Liver (tissue), 8 donors: ENCODE measurements at regions not wholly inside any gene's neighbourhood (a gene's known extent, or its start where the extent isn't known, plus 50 kb on each side); places are given as distances from the start of the nearest gene placed in this dataset.

Source experiments
- DNase-seq: peaks from one replicate; pipeline ENCODE4 v3.0.0-alpha.2; 2017; ENCODE audit warnings: low spot score
- H3K27ac ChIP-seq, 2 donors: one replicate each; pipeline ENCODE4 v1.7.0; 2013; ENCODE audit warnings: inconsistent platforms in 2 of 2, low read length in 2 of 2, control low read depth in 1 of 2, low read depth in 1 of 2, mild to moderate bottlenecking in 1 of 2
- H3K27me3 ChIP-seq, 4 donors: one replicate each; pipeline versions ENCODE4 v1.6.1 to v1.7.0; 2013; ENCODE audit warnings: low read length in 3 of 4, inconsistent platforms in 1 of 4, mild to moderate bottlenecking in 1 of 4, moderate library complexity in 1 of 4; ENCODE audit not compliant: control insufficient read depth in 4 of 4, insufficient read depth in 4 of 4
- H3K36me3 ChIP-seq, 4 donors: one replicate each; pipeline versions ENCODE4 v1.6.1 to v1.7.0; 2013; ENCODE audit warnings: low read length in 3 of 4, mild to moderate bottlenecking in 3 of 4, low read depth in 1 of 4, moderate library complexity in 1 of 4; ENCODE audit not compliant: control insufficient read depth in 4 of 4, insufficient read depth in 3 of 4
- H3K4me1 ChIP-seq, 4 donors: one replicate each; pipeline versions ENCODE4 v1.6.1 to v1.7.0; 2013; ENCODE audit warnings: low read length in 3 of 4, mild to moderate bottlenecking in 3 of 4, moderate library complexity in 1 of 4; ENCODE audit not compliant: control insufficient read depth in 4 of 4, insufficient read depth in 4 of 4
- H3K4me3 ChIP-seq, 3 donors: one replicate each; pipeline versions ENCODE4 v1.6.1 to v1.7.0; 2013; ENCODE audit warnings: low read length in 3 of 3, control low read depth in 1 of 3, low read depth in 1 of 3, mild to moderate bottlenecking in 1 of 3
- H3K9ac ChIP-seq, 2 donors: one replicate each; pipeline ENCODE4 v1.7.0; 2013; ENCODE audit warnings: low read length in 2 of 2, mild to moderate bottlenecking in 2 of 2, moderate library complexity in 2 of 2, control low read depth in 1 of 2, low read depth in 1 of 2
- H3K9me3 ChIP-seq, 4 donors: one replicate each; pipeline versions ENCODE4 v1.6.1 to v1.7.0; 2013; ENCODE audit warnings: low read length in 3 of 4; ENCODE audit not compliant: control insufficient read depth in 4 of 4
- EGR1 ChIP-seq, 2 donors: IDR thresholded peaks; 2 replicates each; pipeline ENCODE4 v1.6.1; 2016 to 2018; ENCODE audit warnings: antibody characterized with exemption in 2 of 2, low read depth in 2 of 2
- FOXA1 ChIP-seq: IDR thresholded peaks from 2 replicates; pipeline ENCODE4 v1.6.1; 2016; ENCODE audit warnings: antibody characterized with exemption
- FOXA2 ChIP-seq: IDR thresholded peaks from 2 replicates; pipeline ENCODE4 v1.6.1; 2016; ENCODE audit warnings: antibody characterized with exemption
- GABPA ChIP-seq, 2 donors: IDR thresholded peaks in 1 of 2; conservative IDR thresholded peaks in 1 of 2; 2 replicates each; pipeline ENCODE4 v1.6.1; 2016; ENCODE audit warnings: antibody characterized with exemption in 2 of 2, mild to moderate bottlenecking in 1 of 2, moderate library complexity in 1 of 2
- HNF4A ChIP-seq, 2 donors: conservative IDR thresholded peaks; 2 replicates each; pipeline ENCODE4 v1.6.1; 2016; ENCODE audit warnings: antibody characterized with exemption in 2 of 2, mild to moderate bottlenecking in 2 of 2
- HNF4G ChIP-seq: IDR thresholded peaks from 2 replicates; pipeline ENCODE4 v1.6.1; 2016; ENCODE audit warnings: antibody characterized with exemption
- JUND ChIP-seq, 2 donors: IDR thresholded peaks; 2 replicates each; pipeline ENCODE4 v1.6.1; 2016; ENCODE audit warnings: antibody characterized with exemption in 2 of 2
- RAD21 ChIP-seq, 2 donors: IDR thresholded peaks; 2 replicates each; pipeline ENCODE4 v1.6.1; 2016; ENCODE audit warnings: antibody characterized with exemption in 2 of 2, mild to moderate bottlenecking in 2 of 2
- RXRA ChIP-seq, 2 donors: IDR thresholded peaks; 2 replicates each; pipeline ENCODE4 v1.6.1; 2017 to 2018; ENCODE audit warnings: antibody characterized with exemption in 2 of 2, mild to moderate bottlenecking in 1 of 2
- SP1 ChIP-seq: IDR thresholded peaks from 2 replicates; pipeline ENCODE4 v1.6.1; 2018; ENCODE audit warnings: antibody characterized with exemption, mild to moderate bottlenecking
- TAF1 ChIP-seq: conservative IDR thresholded peaks from 2 replicates; pipeline ENCODE4 v1.6.1; 2016; ENCODE audit warnings: antibody characterized with exemption, mild to moderate bottlenecking
- YY1 ChIP-seq: IDR thresholded peaks from 2 replicates; pipeline ENCODE4 v1.6.1; 2016; ENCODE audit warnings: antibody characterized with exemption, mild to moderate bottlenecking
- WGBS: extraction: QIAGEN DNeasy Blood & Tissue Kit; methylation state at CpG from one replicate; pipeline ENCODE4 v1.1.7; 2013; 5-methylcytosine and 5-hydroxymethylcytosine counted together
- TF ChIP-seq, protein P1 (sequence below): IDR thresholded peaks from 2 replicates; pipeline ENCODE4 v1.6.1; 2016; ENCODE audit warnings: antibody characterized with exemption
- TF ChIP-seq, protein P2 (sequence below): IDR thresholded peaks from 2 replicates; pipeline ENCODE4 v1.6.1; 2016; ENCODE audit warnings: antibody characterized with exemption
- TF ChIP-seq, protein P3 (sequence below): fragments of 150-350 bp; IDR thresholded peaks from 2 replicates; pipeline ENCODE4 v1.5.1; 2017; ENCODE audit warnings: improper control_type of control experiment, low read depth, low read length; ENCODE audit not compliant: missing input control
- TF ChIP-seq, protein P4 (sequence below): IDR thresholded peaks from 2 replicates; pipeline ENCODE4 v1.6.1; 2016; ENCODE audit warnings: antibody characterized with exemption
- donor health status: healthy.
- donor health status: healthy.
- donor health status: healthy.
- donor health status: healthy.
- donor health status: healthy.

DNA sequence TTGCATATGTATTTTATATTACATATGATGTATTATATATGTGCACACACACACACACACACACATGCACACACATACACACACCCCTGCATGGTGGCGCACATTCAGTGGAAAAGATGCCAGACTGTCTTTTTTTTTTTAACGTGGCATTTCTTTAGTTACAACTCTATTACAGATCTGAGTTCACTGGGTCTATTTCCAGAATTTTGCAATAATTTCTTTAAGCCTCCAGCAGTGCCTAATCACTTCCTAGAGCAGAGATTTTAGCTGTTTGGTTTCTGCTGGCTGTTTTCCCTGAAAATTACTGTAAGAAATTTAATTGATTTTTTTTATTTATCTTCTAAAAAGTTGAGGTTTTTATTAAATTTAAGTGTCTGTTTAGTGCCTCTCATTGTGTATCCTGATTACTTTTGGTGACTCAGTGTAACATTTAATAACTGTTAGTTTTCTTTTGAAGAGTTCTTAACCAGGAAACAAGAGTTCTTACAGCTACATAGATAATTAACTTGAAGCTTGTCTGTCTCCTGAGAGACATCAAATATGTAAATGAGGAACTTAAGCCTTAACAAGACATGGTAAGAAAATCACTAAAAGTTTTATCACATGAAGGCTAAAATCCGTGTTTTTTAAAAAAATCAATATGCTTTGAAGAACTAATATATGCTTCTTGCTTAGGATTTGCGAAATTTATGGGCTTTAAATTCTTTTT is 232.0 kb downstream of the MDFIC start:
- TF ChIP-seq GABPA (IDR thresholded peaks at IDR 0.05 in 1 of 2, conservative IDR thresholded peaks at IDR 0.05 in 1 of 2) (peak in 1 of 2 donors; percentile 12), HNF4A (conservative IDR thresholded peaks at IDR 0.05) (peak in 1 of 2 donors; percentile 19), FOXA2 (no peak), RAD21 (IDR thresholded peaks at IDR 0.05) (peak in 1 of 2 donors; percentile 7)
- Histone ChIP-seq H3K36me3 (no peaks in the 10 kb centered on the region), H3K4me3 (no peak overlapping the region), H3K9ac (peak overlapping the region in 1 of 2 donors; percentile 34), H3K9me3 (no peaks in the 10 kb centered on the region), H3K4me1 (peaks cover 0 to 2% (median 0%) of the 10 kb centered on the region in 4 donors), H3K27me3 (no peaks in the 10 kb centered on the region), H3K27ac (no peak overlapping the region)
- DNase-seq = no peak
- 52% methylated on average over 4 of the region's 4 CpGs for WGBS

DNA sequence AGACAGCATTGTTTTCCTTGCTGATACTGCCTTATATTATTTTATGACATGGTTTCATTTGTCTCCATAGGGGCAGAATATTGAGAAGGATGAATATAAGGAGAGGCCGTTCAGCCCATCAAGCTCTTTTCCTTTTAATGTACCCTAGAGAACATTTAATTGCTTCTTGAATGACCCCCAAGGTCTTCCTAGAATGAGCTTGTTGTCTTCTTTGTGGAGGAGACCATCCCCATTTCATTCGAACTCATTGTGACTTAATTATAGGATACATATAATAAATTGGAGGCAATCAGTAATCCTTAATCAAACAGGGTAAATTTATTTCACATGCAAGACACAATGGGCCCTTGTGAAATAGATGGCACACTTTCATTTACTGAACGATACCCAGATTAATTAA is 231.3 kb downstream of the MDFIC start:
- TF ChIP-seq, protein P1, sequence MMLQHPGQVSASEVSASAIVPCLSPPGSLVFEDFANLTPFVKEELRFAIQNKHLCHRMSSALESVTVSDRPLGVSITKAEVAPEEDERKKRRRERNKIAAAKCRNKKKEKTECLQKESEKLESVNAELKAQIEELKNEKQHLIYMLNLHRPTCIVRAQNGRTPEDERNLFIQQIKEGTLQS = no peak
- TF ChIP-seq FOXA2 = no peak
- TF ChIP-seq, protein P2, sequence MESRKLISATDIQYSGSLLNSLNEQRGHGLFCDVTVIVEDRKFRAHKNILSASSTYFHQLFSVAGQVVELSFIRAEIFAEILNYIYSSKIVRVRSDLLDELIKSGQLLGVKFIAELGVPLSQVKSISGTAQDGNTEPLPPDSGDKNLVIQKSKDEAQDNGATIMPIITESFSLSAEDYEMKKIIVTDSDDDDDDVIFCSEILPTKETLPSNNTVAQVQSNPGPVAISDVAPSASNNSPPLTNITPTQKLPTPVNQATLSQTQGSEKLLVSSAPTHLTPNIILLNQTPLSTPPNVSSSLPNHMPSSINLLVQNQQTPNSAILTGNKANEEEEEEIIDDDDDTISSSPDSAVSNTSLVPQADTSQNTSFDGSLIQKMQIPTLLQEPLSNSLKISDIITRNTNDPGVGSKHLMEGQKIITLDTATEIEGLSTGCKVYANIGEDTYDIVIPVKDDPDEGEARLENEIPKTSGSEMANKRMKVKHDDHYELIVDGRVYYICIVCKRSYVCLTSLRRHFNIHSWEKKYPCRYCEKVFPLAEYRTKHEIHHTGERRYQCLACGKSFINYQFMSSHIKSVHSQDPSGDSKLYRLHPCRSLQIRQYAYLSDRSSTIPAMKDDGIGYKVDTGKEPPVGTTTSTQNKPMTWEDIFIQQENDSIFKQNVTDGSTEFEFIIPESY = no peak
- TF ChIP-seq SP1 = no peak
- TF ChIP-seq YY1 = no peak
- TF ChIP-seq RAD21 (IDR thresholded peaks at IDR 0.05) = no peak
- TF ChIP-seq, protein P3, sequence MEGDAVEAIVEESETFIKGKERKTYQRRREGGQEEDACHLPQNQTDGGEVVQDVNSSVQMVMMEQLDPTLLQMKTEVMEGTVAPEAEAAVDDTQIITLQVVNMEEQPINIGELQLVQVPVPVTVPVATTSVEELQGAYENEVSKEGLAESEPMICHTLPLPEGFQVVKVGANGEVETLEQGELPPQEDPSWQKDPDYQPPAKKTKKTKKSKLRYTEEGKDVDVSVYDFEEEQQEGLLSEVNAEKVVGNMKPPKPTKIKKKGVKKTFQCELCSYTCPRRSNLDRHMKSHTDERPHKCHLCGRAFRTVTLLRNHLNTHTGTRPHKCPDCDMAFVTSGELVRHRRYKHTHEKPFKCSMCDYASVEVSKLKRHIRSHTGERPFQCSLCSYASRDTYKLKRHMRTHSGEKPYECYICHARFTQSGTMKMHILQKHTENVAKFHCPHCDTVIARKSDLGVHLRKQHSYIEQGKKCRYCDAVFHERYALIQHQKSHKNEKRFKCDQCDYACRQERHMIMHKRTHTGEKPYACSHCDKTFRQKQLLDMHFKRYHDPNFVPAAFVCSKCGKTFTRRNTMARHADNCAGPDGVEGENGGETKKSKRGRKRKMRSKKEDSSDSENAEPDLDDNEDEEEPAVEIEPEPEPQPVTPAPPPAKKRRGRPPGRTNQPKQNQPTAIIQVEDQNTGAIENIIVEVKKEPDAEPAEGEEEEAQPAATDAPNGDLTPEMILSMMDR = no peak
- no peak for TF ChIP-seq TAF1
- TF ChIP-seq GABPA (IDR thresholded peaks at IDR 0.05 in 1 of 2, conservative IDR thresholded peaks at IDR 0.05 in 1 of 2) = no peak
- H3K4me1 ChIP-seq = peaks cover 0 to 2% (median 0%) of the 10 kb centered on the region in 4 donors
- no peaks in the 10 kb centered on the region for H3K27me3 ChIP-seq
- no peaks in the 10 kb centered on the region for H3K36me3 ChIP-seq
- no peak overlapping the region for H3K4me3 ChIP-seq
- WGBS = 79% methylated on average over 3 of the region's 3 CpGs
- H3K9me3 ChIP-seq = no peaks in the 10 kb centered on the region
- H3K9ac ChIP-seq = no peak overlapping the region
- no peak for DNase-seq
- H3K27ac ChIP-seq = no peak overlapping the region

DNA sequence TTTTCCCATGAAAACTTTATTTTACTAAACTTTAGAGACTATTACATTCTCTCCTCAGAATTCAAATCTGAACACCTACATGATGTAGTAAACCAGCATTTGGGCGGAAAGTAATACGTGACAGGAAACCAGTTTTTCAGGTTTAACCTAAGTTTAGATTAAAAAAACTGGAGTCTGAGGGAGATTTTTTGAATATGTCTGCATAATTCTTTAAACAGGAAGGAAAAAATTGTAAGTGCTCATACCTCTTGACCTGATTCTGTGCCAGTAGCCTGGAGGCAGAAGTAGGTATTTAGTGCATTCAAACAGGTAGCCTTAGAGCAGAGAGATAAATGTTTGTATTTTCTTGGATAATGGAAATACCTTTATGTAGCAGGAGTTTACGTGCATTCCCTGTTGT is 224.3 kb downstream of the MDFIC start:
- Histone ChIP-seq H3K36me3 (no peaks in the 10 kb centered on the region), H3K27me3 (no peaks in the 10 kb centered on the region), H3K27ac (peak overlapping the region in 1 of 2 donors; percentile 52), H3K4me1 (peaks cover 0 to 3% (median 2%) of the 10 kb centered on the region in 4 donors), H3K4me3 (no peak overlapping the region), H3K9me3 (no peaks in the 10 kb centered on the region), H3K9ac (no peak overlapping the region)
- 81% methylated on average over 3 of the region's 3 CpGs for WGBS
- DNase-seq = no peak
- no peak for TF ChIP-seq TAF1
- TF ChIP-seq EGR1 (IDR thresholded peaks at IDR 0.05; ENCODE audit: low read depth in 2 of 2) = no peak
- TF ChIP-seq, protein P2 = no peak
- TF ChIP-seq JUND (IDR thresholded peaks at IDR 0.05) = no peak
- no peak for TF ChIP-seq FOXA1
- TF ChIP-seq SP1 = no peak
- TF ChIP-seq, protein P3 = no peak
- TF ChIP-seq HNF4G = no peak
- TF ChIP-seq, protein P4, sequence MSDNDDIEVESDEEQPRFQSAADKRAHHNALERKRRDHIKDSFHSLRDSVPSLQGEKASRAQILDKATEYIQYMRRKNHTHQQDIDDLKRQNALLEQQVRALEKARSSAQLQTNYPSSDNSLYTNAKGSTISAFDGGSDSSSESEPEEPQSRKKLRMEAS = no peak
- no peak for TF ChIP-seq RAD21 (IDR thresholded peaks at IDR 0.05)
- no peak for TF ChIP-seq HNF4A (conservative IDR thresholded peaks at IDR 0.05)
- no peak for TF ChIP-seq RXRA (IDR thresholded peaks at IDR 0.05)
- no peak for TF ChIP-seq YY1
- TF ChIP-seq, protein P1 = no peak
- TF ChIP-seq GABPA (IDR thresholded peaks at IDR 0.05 in 1 of 2, conservative IDR thresholded peaks at IDR 0.05 in 1 of 2) = no peak
